GM23338 (cell line): ENCODE measurements at regions not wholly inside any gene's neighbourhood (a gene's known extent, or its start where the extent isn't known, plus 50 kb on each side); places are given as distances from the start of the nearest gene placed in this dataset.

Experiments
- ATAC-seq: fragments of 200-7000 bp; cut with Tn5 transposase; 3 replicates; pipeline ENCODE4 v1.9.1; 2020
- DNase-seq: peaks from one replicate; pipeline ENCODE4 v3.0.0-alpha.2; 2015; ENCODE audit warnings: low spot score
- H2AFZ ChIP-seq: fragments of 200-600 bp; sonication (generic); 2 replicates; pipeline ENCODE4 v1.8.0; 2016; ENCODE audit warnings: antibody characterized with exemption, mild to moderate bottlenecking, moderate library complexity
- H3F3A ChIP-seq: fragments of 200-600 bp; sonication (generic); replicated peaks from 2 replicates; pipeline ENCODE4 v1.8.0; 2017; ENCODE audit warnings: antibody characterized with exemption, mixed run types, low read depth
- H3K27ac ChIP-seq: fragments of 200-600 bp; sonication (generic); 2 replicates; pipeline ENCODE4 v1.6.1; 2016; ENCODE audit warnings: low read depth
- H3K27me3 ChIP-seq: fragments of 200-600 bp; sonication (generic); 2 replicates; pipeline ENCODE4 v1.8.0; 2016; ENCODE audit warnings: mild to moderate bottlenecking, mixed run types, moderate library complexity; ENCODE audit not compliant: insufficient read depth
- H3K36me3 ChIP-seq: fragments of 200-600 bp; sonication (generic); 2 replicates; pipeline ENCODE4 v1.8.0; 2016; ENCODE audit warnings: mild to moderate bottlenecking; ENCODE audit not compliant: insufficient read depth
- H3K4me1 ChIP-seq: fragments of 200-600 bp; sonication (generic); 2 replicates; pipeline ENCODE4 v1.8.0; 2016; ENCODE audit warnings: mild to moderate bottlenecking, moderate library complexity; ENCODE audit not compliant: insufficient read depth
- H3K4me2 ChIP-seq: fragments of 200-600 bp; sonication (generic); 2 replicates; pipeline ENCODE4 v1.7.1; 2017; ENCODE audit warnings: mixed run types
- H3K4me3 ChIP-seq: fragments of 200-600 bp; sonication (generic); 2 replicates; pipeline ENCODE4 v1.6.1; 2016; ENCODE audit warnings: mixed run types
- H3K79me2 ChIP-seq: fragments of 200-600 bp; sonication (generic); replicated peaks from 2 replicates; pipeline ENCODE4 v1.8.0; 2017; ENCODE audit warnings: mild to moderate bottlenecking; ENCODE audit not compliant: insufficient read depth
- H3K9me2 ChIP-seq: fragments of 200-600 bp; sonication (generic); 2 replicates; pipeline ENCODE4 v1.8.0; 2017; ENCODE audit not compliant: insufficient read depth
- H4K20me1 ChIP-seq: fragments of 200-600 bp; sonication (generic); replicated peaks from 2 replicates; pipeline ENCODE4 v1.8.0; 2017; ENCODE audit warnings: mild to moderate bottlenecking; ENCODE audit not compliant: insufficient read depth
- H3K27ac Mint-ChIP-seq: 2 replicates; pipeline ENCODE4 v1.8.0; 2020; ENCODE audit warnings: inconsistent platforms, mild to moderate bottlenecking, moderate library complexity, mixed read lengths
- H3K27me3 Mint-ChIP-seq: 3 replicates; pipeline ENCODE4 v1.8.0; 2022; ENCODE audit warnings: low read depth, mild to moderate bottlenecking, moderate library complexity, mixed read lengths, inconsistent platforms; ENCODE audit not compliant: insufficient read depth, poor library complexity
- H3K36me3 Mint-ChIP-seq: 3 replicates; pipeline ENCODE4 v1.8.0; 2021; ENCODE audit warnings: low read depth, mild to moderate bottlenecking, inconsistent platforms, moderate library complexity, mixed read lengths
- H3K4me1 Mint-ChIP-seq: 3 replicates; pipeline ENCODE4 v1.8.0; 2020; ENCODE audit warnings: mild to moderate bottlenecking, inconsistent platforms, mixed read lengths
- H3K4me3 Mint-ChIP-seq: 3 replicates; pipeline ENCODE4 v1.8.0; 2021; ENCODE audit warnings: moderate library complexity, mild to moderate bottlenecking, inconsistent platforms, mixed read lengths
- H3K9me3 Mint-ChIP-seq: 3 replicates; pipeline ENCODE4 v1.8.0; 2020; ENCODE audit warnings: moderate library complexity, mild to moderate bottlenecking, inconsistent platforms, mixed read lengths
- CREB1 ChIP-seq: fragments of 250-450 bp; sonication (Bioruptor Pico); IDR thresholded peaks from 2 replicates; pipeline ENCODE4 v1.5.0; 2020; ENCODE audit warnings: low read depth, mild to moderate bottlenecking, moderate library complexity
- CTCF ChIP-seq, 2 experiments: fragments of 200-600 bp in 1 of 2; sonication (generic) in 1 of 2; conservative IDR thresholded peaks; 2 replicates each; pipeline versions ENCODE4 v1.5.1 to v1.6.1; 2016 to 2017; ENCODE audit warnings: antibody characterized with exemption in 2 of 2, low read depth in 2 of 2, mild to moderate bottlenecking in 2 of 2, moderate library complexity in 1 of 2
- EZH2 ChIP-seq: fragments of 200-600 bp; sonication (generic); IDR thresholded peaks from one replicate; pipeline ENCODE4 v1.8.0; 2017; ENCODE audit warnings: antibody characterized with exemption, mild to moderate bottlenecking, low read depth; ENCODE audit not compliant: unreplicated experiment
- JUNB ChIP-seq: IDR thresholded peaks from one replicate; pipeline ENCODE4 v1.6.1; 2016; ENCODE audit warnings: antibody characterized with exemption; ENCODE audit not compliant: unreplicated experiment
- POLR2AphosphoS5 ChIP-seq: IDR thresholded peaks from 2 replicates; pipeline ENCODE4 v1.6.1; 2016; ENCODE audit warnings: antibody characterized with exemption, low read depth
- ZNF331 ChIP-seq: fragments of 250-450 bp; sonication (Bioruptor Pico); IDR thresholded peaks from 2 replicates; pipeline ENCODE4 v1.5.0; 2020; ENCODE audit warnings: low read depth, mild to moderate bottlenecking, moderate library complexity
- TF ChIP-seq, protein P1 (sequence below): fragments of 250-450 bp; sonication (Bioruptor Pico); IDR thresholded peaks from 2 replicates; pipeline ENCODE4 v1.5.0; 2020; ENCODE audit warnings: mild to moderate bottlenecking, moderate library complexity

DNA sequence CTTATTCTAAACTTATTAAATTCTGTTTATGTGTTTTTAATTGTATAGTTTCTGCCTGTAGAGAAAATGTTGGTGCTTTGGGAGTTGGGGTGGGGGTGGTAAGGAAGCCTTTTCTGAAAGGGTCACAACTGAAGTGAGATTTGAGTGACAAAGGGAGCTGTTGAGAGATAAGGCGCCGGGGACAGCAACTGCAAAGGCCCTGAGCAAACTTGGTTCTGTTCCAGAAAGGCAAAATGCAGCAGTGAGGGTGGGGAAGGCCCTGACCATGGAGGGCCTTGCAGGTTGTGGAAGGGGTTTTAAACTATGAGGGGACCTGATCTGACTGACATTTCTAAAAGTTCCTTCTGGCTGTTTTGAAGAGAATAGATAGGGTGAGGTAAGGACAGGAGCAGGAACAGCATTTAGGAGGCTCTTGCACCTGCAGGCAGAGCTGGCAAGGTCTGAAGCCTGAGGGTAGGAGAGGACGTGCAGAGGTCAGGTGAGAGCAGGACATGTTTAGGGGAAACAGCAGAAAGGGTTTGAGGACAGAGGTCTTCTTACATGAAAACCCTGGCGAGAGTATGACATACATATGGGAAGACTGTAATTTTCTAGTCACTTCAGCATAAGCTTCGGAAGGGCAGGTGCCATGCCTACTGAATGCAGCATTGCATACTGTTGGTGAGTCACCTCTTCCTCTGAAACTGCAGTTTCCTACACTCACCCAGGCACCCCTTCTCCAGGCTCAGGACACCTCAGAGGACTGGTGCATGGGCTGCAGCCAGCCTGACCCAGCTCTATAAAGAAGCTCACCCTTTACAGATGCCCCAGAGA, 190.7 kb downstream of the SNX19 start:
- H3K9me2 ChIP-seq, result no peaks in the 10 kb centered on the region
- peaks cover 1% of the 10 kb centered on the region for H3K27me3 Mint-ChIP-seq
- H2AFZ ChIP-seq, result peak overlapping the region; percentile 66
- no peak overlapping the region for H3K4me3 ChIP-seq
- ATAC-seq, result no peak
- H3K4me2 ChIP-seq, result no peak overlapping the region
- no peak overlapping the region for H3K4me3 Mint-ChIP-seq
- H4K20me1 ChIP-seq, result no peaks in the 10 kb centered on the region
- no peak overlapping the region for H3K27ac Mint-ChIP-seq
- H3K27me3 ChIP-seq, result no peaks in the 10 kb centered on the region
- peaks cover 5% of the 10 kb centered on the region for H3K36me3 Mint-ChIP-seq
- peaks cover 10% of the 10 kb centered on the region; the same call in 1 of the 2 replicates for H3K36me3 ChIP-seq
- no peaks in the 10 kb centered on the region for H3K79me2 ChIP-seq
- peaks cover 12% of the 10 kb centered on the region for H3K9me3 Mint-ChIP-seq
- no peaks in the 10 kb centered on the region for H3F3A ChIP-seq
- no peak for DNase-seq
- H3K4me1 Mint-ChIP-seq, result no peaks in the 10 kb centered on the region
- TF ChIP-seq ZNF331 (CRISPR knock-in tag) (no peak), EZH2 (no peak), POLR2AphosphoS5 (no peak), JUNB (no peak), CTCF (conservative IDR thresholded peaks at IDR 0.05; ENCODE audit: low read depth in 2 of 2) (no peak), CREB1 (CRISPR knock-in tag) (no peak)
- TF ChIP-seq, protein P1, sequence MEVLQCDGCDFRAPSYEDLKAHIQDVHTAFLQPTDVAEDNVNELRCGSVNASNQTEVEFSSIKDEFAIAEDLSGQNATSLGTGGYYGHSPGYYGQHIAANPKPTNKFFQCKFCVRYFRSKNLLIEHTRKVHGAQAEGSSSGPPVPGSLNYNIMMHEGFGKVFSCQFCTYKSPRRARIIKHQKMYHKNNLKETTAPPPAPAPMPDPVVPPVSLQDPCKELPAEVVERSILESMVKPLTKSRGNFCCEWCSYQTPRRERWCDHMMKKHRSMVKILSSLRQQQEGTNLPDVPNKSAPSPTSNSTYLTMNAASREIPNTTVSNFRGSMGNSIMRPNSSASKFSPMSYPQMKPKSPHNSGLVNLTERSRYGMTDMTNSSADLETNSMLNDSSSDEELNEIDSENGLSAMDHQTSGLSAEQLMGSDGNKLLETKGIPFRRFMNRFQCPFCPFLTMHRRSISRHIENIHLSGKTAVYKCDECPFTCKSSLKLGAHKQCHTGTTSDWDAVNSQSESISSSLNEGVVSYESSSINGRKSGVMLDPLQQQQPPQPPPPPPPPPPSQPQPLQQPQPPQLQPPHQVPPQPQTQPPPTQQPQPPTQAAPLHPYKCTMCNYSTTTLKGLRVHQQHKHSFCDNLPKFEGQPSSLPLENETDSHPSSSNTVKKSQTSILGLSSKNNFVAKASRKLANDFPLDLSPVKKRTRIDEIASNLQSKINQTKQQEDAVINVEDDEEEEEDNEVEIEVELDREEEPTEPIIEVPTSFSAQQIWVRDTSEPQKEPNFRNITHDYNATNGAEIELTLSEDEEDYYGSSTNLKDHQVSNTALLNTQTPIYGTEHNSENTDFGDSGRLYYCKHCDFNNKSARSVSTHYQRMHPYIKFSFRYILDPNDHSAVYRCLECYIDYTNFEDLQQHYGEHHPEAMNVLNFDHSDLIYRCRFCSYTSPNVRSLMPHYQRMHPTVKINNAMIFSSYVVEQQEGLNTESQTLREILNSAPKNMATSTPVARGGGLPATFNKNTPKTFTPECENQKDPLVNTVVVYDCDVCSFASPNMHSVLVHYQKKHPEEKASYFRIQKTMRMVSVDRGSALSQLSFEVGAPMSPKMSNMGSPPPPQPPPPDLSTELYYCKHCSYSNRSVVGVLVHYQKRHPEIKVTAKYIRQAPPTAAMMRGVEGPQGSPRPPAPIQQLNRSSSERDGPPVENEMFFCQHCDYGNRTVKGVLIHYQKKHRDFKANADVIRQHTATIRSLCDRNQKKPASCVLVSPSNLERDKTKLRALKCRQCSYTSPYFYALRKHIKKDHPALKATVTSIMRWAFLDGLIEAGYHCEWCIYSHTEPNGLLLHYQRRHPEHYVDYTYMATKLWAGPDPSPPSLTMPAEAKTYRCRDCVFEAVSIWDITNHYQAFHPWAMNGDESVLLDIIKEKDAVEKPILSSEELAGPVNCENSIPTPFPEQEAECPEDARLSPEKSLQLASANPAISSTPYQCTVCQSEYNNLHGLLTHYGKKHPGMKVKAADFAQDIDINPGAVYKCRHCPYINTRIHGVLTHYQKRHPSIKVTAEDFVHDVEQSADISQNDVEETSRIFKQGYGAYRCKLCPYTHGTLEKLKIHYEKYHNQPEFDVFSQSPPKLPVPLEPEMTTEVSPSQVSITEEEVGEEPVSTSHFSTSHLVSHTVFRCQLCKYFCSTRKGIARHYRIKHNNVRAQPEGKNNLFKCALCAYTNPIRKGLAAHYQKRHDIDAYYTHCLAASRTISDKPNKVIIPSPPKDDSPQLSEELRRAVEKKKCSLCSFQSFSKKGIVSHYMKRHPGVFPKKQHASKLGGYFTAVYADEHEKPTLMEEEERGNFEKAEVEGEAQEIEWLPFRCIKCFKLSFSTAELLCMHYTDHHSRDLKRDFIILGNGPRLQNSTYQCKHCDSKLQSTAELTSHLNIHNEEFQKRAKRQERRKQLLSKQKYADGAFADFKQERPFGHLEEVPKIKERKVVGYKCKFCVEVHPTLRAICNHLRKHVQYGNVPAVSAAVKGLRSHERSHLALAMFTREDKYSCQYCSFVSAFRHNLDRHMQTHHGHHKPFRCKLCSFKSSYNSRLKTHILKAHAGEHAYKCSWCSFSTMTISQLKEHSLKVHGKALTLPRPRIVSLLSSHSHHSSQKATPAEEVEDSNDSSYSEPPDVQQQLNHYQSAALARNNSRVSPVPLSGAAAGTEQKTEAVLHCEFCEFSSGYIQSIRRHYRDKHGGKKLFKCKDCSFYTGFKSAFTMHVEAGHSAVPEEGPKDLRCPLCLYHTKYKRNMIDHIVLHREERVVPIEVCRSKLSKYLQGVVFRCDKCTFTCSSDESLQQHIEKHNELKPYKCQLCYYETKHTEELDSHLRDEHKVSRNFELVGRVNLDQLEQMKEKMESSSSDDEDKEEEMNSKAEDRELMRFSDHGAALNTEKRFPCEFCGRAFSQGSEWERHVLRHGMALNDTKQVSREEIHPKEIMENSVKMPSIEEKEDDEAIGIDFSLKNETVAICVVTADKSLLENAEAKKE (CRISPR knock-in tag), result no peak
- no peaks in the 10 kb centered on the region for H3K4me1 ChIP-seq
- H3K27ac ChIP-seq, result no peak overlapping the region
